NCI-H2029 treated with DMSO at 0.1 percent for 48 hours (cell line): ENCODE measurements at regions not wholly inside any gene's neighbourhood (a gene's known extent, or its start where the extent isn't known, plus 50 kb on each side); places are given as distances from the start of the nearest gene placed in this dataset.
A peak's percentile ranks its signal among the peaks of the same experiment; 100 is the strongest.
"Not testable (repeated sequence)": the region's sequence is repeated elsewhere in the genome, so short reads cannot be mapped to it uniquely, and the experiment has no call there.

Experiments
- DNase-seq: peaks from one replicate; lab custom pipeline; 2025; lab: John Stamatoyannopoulos, UW

GRCh38 chr4:181757098-181757497 is 486.1 kb upstream of the TENM3 start:
- no peak for DNase-seq

GRCh38 chr4:181757910-181758660 is 485.1 kb upstream of the TENM3 start:
- no peak for DNase-seq

GRCh38 chr4:181760560-181760959 is 482.6 kb upstream of the TENM3 start:
- no peak for DNase-seq

DNA sequence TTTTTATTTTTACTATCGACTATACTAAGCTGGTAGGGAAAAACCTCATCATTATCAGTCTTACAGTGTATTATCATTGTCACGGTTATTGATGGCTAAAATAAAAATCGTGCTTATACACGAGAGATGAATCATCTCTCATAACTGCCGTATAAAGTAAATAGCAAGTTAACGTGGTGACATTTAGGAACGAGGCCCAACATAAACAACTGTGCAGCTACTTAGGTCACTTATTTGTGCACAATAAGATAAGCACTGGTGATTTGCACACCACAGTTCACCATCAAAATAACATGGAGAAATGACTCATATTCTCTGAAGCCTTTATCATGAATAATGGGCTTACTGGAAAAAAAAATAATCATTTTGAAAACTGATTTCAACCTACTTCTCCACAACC is 482.0 kb upstream of the TENM3 start:
- DNase-seq = no peak

GRCh38 chr4:181766061-181766548 is 477.1 kb upstream of the TENM3 start:
- DNase-seq = no peak

GRCh38 chr4:181770971-181771370 is 472.2 kb upstream of the TENM3 start:
- no peak for DNase-seq

DNA sequence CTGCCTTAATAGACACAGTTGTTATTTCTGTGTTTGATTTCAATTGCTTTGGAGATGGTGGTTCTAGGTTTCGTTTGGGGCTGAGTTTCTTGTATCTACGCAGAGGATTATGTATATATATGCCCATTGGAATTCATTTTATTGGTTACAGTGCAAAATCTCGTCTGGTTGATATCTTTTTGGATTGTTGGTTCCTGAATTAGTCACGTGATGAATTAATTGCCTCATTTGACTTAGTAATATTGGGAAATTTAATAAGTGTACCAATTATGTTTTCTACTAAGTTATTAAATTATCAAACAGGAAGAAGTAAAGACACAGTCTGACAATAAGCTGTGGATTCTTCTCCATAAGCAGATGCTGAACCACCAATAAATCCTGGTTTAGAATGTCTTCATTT is 467.9 kb upstream of the TENM3 start:
- no peak for DNase-seq

DNA sequence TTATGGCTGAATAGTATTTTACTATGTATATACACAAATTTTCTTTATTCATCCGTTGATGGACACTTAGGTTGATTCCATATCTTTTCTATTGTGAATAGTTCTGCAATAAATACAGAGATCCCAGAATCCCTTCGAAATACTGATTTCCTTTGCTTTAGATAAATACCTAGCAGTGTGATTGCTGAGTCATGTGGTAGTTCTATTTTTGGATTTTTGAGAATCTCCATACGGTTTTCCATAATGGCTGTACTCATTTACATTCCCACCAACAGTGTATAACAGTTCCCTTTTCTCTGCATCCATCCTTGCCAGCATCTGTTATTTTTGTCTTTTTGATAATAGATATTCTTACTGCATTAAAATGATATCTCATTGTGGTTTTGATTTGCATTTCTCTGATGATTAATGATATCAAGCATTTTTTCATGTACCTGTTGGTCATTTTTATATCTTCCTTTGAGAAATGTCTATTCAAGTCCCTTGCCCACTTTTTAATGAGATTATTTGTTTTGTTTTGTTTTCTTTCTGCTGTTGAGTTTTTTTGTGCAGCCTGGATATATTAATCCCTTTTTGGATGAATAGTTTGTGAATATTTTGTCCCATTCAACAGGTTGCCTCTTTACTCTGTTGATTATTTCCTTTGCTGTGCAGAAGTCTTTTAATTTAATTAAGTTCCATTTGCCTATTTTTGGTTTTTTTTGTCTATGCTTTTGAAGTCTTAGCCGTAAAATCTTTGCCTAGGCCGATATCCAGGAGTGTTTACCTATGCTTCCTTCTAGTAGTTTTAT is 466.7 kb upstream of the TENM3 start:
- no peak for DNase-seq

- no peak for DNase-seq
Measured at GRCh38 chr4:181777518-181777917, 465.7 kb upstream of the TENM3 start.

- no peak for DNase-seq
Measured at GRCh38 chr4:181784881-181785280, 458.3 kb upstream of the TENM3 start.

DNA sequence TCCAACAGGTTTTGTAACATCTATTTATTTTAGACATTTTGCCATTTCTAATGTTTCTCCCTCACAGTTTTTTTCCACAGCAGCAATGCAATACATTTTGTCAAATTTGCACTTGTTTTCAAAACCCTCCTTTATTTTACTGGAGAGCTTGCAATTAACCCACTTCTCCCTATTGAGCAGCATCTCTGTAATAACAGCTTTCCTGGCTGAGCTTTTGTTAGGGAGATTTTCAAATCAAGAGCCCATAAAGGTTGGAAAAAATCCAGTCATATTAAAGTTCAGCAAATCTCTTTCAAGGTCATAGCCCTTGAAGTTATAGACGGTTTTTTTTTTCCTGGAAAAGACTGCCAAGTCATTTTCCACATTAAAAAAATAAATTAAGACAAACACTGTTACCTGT is 450.6 kb upstream of the TENM3 start:
- DNase-seq = no peak

DNA sequence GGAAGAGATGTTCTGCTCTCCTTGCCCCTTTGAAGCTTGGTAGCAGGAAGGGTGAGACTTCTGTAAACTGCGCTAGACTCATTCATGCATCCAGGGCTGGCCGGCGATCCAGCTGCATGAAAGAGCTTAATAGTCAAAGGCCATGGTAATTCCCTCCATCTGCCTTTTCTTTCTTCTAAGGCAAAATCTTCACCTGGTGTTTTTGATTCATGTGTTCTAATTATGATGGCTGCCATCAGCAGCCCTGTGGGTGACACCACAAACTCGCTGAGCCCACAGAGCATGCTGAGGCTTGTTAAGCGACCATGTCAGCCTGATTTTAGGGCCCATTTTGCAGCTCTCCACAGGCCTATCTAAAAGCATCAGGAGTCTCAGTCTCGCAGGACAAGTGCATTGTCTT is 450.1 kb upstream of the TENM3 start:
- no peak for DNase-seq

DNA sequence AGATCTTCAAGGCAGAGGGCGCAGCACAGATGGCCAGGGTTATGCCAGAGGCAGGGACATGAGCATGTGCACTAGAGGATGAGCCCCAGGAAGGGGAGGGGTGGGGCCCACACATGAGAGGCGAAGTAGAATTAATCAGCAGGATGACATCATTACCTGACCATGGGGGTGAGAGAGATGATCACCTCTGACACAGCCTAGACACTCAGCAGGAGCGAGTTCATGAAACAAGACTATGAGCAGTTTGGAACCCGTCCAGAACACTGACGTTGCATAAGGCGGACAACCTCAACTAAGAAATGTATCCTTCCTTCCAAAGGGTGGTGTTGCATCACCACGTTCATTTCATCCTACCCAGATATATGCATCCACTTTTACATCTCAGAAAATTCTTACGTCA is 446.7 kb upstream of the TENM3 start:
- no peak for DNase-seq

GRCh38 chr4:181798536-181798935 is 444.7 kb upstream of the TENM3 start:
- DNase-seq = no peak

- DNase-seq = no peak
Measured at GRCh38 chr4:181799561-181800069, 443.6 kb upstream of the TENM3 start.

GRCh38 chr4:181802207-181802606 is 441.0 kb upstream of the TENM3 start:
- no peak for DNase-seq

DNA sequence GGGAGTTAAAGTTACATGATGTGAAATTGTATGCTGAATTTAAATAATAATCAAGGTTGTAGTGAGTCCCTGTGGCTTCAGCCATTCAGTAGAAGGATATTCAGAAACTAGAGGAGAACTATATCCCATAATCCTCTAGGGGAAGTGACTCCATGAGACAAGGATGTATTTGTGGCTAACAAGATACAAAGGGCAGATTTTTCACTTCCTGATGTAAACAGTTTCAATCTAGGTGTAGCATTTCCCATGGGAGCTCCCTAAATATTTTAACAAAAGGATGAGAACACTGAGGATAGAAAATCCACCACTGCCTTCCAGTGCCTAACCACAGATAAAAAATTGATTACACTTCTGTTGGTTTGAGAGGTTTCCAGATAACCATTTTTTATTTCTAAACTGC is 435.4 kb upstream of the TENM3 start:
- DNase-seq = no peak

DNA sequence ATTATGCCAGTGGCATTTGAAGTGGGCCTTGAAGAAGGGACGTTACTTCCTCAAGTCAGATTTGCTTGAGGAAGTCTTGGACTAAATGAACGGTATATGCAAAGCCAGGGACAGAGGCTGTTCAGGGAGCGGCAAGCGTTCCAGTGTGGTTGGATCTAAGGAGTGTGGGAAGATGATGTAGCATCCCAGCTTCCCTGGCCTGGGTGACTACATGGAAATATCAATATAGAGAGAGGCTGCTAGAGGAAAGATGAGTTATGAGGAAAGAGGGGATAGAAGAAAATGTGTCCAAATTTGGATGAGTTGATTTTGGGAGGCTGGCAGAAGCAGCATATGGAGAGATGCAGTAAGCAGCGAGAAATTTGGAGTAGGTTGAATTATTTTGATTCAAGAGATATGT is 432.5 kb upstream of the TENM3 start:
- DNase-seq = no peak

GRCh38 chr4:181811550-181811949 is 431.7 kb upstream of the TENM3 start:
- DNase-seq = not testable (repeated sequence)

- DNase-seq = peak; percentile 55
Measured at GRCh38 chr4:181819946-181820345, 423.3 kb upstream of the TENM3 start.

DNA sequence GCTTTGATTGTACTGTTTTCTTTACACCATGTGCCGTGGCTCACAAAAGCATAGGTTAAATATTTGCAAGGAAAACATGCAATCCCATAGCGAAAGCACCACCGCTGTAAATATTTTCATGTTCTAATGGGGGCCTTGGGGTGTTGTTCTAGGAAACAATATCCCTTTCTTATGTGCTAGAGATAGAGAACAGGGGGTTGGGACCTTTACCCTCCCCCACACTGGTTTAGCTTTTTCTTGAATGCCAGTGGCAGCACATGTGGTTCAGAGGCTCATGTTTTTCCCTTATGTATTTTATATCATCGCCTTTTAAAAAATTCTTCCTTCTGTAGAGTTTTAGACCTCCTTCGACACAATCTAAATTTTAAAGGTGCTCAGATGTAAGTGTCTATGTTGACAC is 422.6 kb upstream of the TENM3 start:
- no peak for DNase-seq

- peak; percentile 37 for DNase-seq
Measured at GRCh38 chr4:181821039-181822004, 421.9 kb upstream of the TENM3 start.
